ENCODE measurements at regions not wholly inside any gene's neighbourhood (a gene's known extent, or its start where the extent isn't known, plus 50 kb on each side); places are given as distances from the start of the nearest gene placed in this dataset.

DNA sequence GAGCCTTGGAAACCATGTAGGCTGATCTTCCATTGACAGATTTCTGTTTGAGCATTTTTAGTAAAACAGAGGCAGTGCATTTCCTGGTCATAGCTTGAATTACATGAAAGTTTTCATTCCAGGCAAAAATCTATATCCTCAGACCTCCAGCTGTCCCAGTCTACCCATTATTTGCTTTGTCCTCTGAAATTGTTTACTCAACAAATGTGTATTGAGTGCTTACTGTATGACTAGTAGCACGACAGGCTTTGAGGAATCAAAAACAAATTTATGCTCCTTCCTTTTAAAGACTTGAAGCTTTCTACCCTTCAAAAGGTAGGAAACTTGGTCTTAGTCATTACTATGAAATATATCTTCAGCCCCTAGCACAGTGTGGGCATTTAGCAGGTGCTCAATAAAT is 307.9 kb upstream of the IGFBP7 start:
- no peak for DNase-seq (ENCODE audit: low read depth, low spot score)

DNA sequence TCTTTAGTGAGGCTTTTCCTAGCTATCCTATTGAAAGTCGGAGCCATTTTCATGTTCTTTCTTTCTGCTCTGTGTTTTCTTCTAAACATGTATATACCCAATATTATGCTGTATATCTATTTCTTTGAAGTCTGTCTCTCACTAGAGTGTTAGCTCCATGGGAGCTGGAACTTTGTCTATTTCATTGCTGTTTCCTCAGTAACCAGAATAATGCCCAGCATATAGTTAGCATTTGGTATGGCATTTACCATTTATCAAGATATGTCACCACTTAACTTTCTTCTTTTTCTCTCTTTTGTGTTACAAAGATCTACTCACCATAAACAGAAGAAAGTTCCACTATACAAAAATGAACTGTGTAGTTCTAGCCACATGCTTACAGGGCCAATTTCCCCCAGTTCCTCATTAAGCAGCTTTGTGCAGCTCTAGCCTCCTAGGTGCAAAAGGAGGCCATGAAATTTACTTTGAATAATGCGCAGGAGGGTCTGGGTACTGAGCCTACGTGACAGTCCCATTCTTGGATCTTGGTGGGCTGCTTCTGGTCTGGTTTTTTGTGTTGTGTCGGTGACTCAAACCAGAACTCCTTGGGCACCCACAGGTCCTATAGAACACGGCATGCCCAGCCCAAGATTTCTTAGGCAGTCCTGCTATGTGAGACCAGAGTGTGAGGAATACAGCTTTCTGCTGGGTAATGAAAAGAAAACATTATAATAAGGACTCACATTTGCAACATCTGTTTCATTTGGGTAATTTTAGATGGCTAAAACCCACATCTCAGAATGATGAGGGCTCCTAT is 302.3 kb upstream of the IGFBP7 start:
- Mint-ChIP-seq H3K9me3 (no peaks in the 10 kb centered on the region), H3K27ac (ENCODE audit: unreplicated experiment) (no peak overlapping the region), H3K36me3 (ENCODE audit: low read depth) (no peaks in the 10 kb centered on the region), H3K27me3 (ENCODE audit: low read depth) (no peaks in the 10 kb centered on the region), H3K4me3 (no peak overlapping the region), H3K4me1 (peaks cover 17% of the 10 kb centered on the region)
- TF ChIP-seq CTCF (conservative IDR thresholded peaks at IDR 0.05): no peak
- no peak for DNase-seq (ENCODE audit: low read depth, low spot score)

More for the DNA sequence above, 307.9 kb upstream of the IGFBP7 start:
- H3K36me3 Mint-ChIP-seq (ENCODE audit: low read depth): peaks cover 4% of the 10 kb centered on the region
- peaks cover 9% of the 10 kb centered on the region for H3K9me3 Mint-ChIP-seq
- no peak overlapping the region for H3K27ac Mint-ChIP-seq (ENCODE audit: unreplicated experiment)
- H3K4me3 Mint-ChIP-seq: no peak overlapping the region
- H3K27me3 Mint-ChIP-seq (ENCODE audit: low read depth): no peaks in the 10 kb centered on the region
- no peak for TF ChIP-seq CTCF (conservative IDR thresholded peaks at IDR 0.05)
- peaks cover 17% of the 10 kb centered on the region for H3K4me1 Mint-ChIP-seq

GRCh38 chr4:57410331-57411052 is 300.3 kb upstream of the IGFBP7 start:
- no peak for TF ChIP-seq CTCF (conservative IDR thresholded peaks at IDR 0.05)
- Mint-ChIP-seq H3K36me3 (ENCODE audit: low read depth) (no peaks in the 10 kb centered on the region), H3K9me3 (no peaks in the 10 kb centered on the region), H3K4me3 (no peak overlapping the region), H3K27ac (ENCODE audit: unreplicated experiment) (no peak overlapping the region), H3K27me3 (ENCODE audit: low read depth) (no peaks in the 10 kb centered on the region), H3K4me1 (peaks cover 8% of the 10 kb centered on the region)
- no peak for DNase-seq (ENCODE audit: low read depth, low spot score)

- Mint-ChIP-seq H3K9me3 (no peaks in the 10 kb centered on the region), H3K36me3 (ENCODE audit: low read depth) (no peaks in the 10 kb centered on the region), H3K27ac (ENCODE audit: unreplicated experiment) (no peak overlapping the region), H3K4me1 (peaks cover 18% of the 10 kb centered on the region), H3K4me3 (no peak overlapping the region), H3K27me3 (ENCODE audit: low read depth) (no peaks in the 10 kb centered on the region)
- no peak for DNase-seq (ENCODE audit: low read depth, low spot score)
- no peak for TF ChIP-seq CTCF (conservative IDR thresholded peaks at IDR 0.05)
Measured at GRCh38 chr4:57405359-57405758, 295.2 kb upstream of the IGFBP7 start.

DNA sequence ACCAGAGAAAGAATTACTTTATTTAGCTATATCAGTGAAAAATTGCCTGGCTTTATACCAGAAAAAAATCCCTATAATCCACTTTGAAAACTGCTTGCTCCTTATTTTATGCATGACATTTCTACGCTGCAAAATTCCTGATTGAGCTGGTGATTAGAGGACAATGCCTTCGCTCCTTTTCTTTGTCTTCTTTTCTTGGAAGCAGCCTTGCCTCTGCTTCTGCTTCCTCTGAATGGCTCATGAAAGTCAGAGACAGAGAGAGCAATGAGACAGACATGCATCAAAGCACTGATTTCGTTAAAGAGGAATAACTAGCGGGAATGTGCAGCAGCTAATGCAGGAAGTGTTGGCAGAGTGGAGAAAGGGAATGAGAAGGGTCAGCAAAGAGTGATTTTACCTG is 294.3 kb upstream of the IGFBP7 start:
- H3K36me3 Mint-ChIP-seq (ENCODE audit: low read depth): no peaks in the 10 kb centered on the region
- peak overlapping the region; percentile 0 for H3K27ac Mint-ChIP-seq (ENCODE audit: unreplicated experiment)
- H3K9me3 Mint-ChIP-seq: no peaks in the 10 kb centered on the region
- peaks cover 18% of the 10 kb centered on the region for H3K4me1 Mint-ChIP-seq
- H3K4me3 Mint-ChIP-seq: no peak overlapping the region
- no peak for TF ChIP-seq CTCF (conservative IDR thresholded peaks at IDR 0.05)
- no peak for DNase-seq (ENCODE audit: low read depth, low spot score)
- no peaks in the 10 kb centered on the region for H3K27me3 Mint-ChIP-seq (ENCODE audit: low read depth)

All from neural crest cell (in vitro differentiated cells).